BLaER1 treated with 17β-estradiol and CSF1 and Interleukin-3, amounts not matched to agents 10 nM and 100 nM (cell line): ENCODE measurements at regions not wholly inside any gene's neighbourhood (a gene's known extent, or its start where the extent isn't known, plus 50 kb on each side); places are given as distances from the start of the nearest gene placed in this dataset.

Source experiments
- H3K27ac ChIP-seq, 11 experiments: shearing (Covaris generic); formaldehyde crosslinking; 2 replicates each; pipeline ENCODE4 v1.8.1; 2022
- H3K27me3 ChIP-seq, 11 experiments: shearing (Covaris generic); formaldehyde crosslinking; 2 replicates each; pipeline ENCODE4 v1.8.1; 2022
- H3K36me3 ChIP-seq, 11 experiments: shearing (Covaris generic); formaldehyde crosslinking; 2 replicates each; pipeline ENCODE4 v1.8.1; 2022
- H3K4me1 ChIP-seq, 10 experiments: shearing (Covaris generic); formaldehyde crosslinking; 2 replicates each; pipeline ENCODE4 v1.8.1; 2022
- H3K4me2 ChIP-seq, 11 experiments: shearing (Covaris generic); formaldehyde crosslinking; 2 replicates each; pipeline ENCODE4 v1.8.1; 2022
- H3K4me3 ChIP-seq, 10 experiments: shearing (Covaris generic); formaldehyde crosslinking; 2 replicates each; pipeline ENCODE4 v1.8.1; 2022
- H3K9ac ChIP-seq, 11 experiments: shearing (Covaris generic); formaldehyde crosslinking; 2 replicates each; pipeline ENCODE4 v1.8.1; 2022
- H3K9me3 ChIP-seq, 11 experiments: shearing (Covaris generic); formaldehyde crosslinking; replicated peaks in 1 of 11; 2 replicates each; pipeline ENCODE4 v1.8.1; 2022
- H4K20me1 ChIP-seq, 11 experiments: shearing (Covaris generic); formaldehyde crosslinking; 2 replicates each; pipeline ENCODE4 v1.8.1; 2022
- Cebpa-rat ChIP-seq, 11 experiments: shearing (Covaris generic); IDR thresholded peaks; 2 replicates each; pipeline ENCODE4 v1.8.1; 2022

- Histone ChIP-seq H3K4me3 (no peak overlapping the region), H3K9ac (no peak overlapping the region), H3K9me3 (no peaks in the 10 kb centered on the region), H3K36me3 (no peaks in the 10 kb centered on the region), H3K4me1 (peaks cover 0 to 20% (median 2%) of the 10 kb centered on the region in 10 experiments; a peak in 9 of 20 replicates), H3K27ac (no peak overlapping the region), H4K20me1 (no peaks in the 10 kb centered on the region), H3K4me2 (peak overlapping the region in 6 of 11 experiments; percentile 5 to 48 (median 18); a peak in 7 of 22 replicates), H3K27me3 (no peaks in the 10 kb centered on the region)
- TF ChIP-seq Cebpa-rat (IDR thresholded peaks at IDR 0.05), result no peak
Measured at GRCh38 chr13:111401151-111401550, 80.7 kb downstream of the TEX29 start.

DNA sequence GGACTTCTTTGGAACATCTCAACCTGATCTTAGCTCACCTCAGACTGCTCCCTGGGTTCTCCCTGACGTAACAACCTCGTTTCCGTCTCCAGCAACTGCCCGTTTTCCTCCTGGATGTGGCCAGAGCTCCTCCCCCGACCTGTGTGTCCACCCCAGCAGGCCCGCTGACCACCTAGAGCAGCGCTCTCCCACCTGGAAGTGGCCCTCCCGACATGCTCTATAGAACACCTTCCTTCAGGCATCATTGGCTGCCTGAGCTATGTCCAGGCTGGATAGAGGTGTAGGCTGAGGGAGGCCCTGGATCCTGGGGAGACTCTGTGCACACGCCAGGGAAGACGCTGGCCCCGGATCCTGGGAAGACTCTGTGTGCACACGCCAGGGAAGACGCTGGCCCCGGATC, 81.3 kb downstream of the TEX29 start:
- TF ChIP-seq Cebpa-rat (IDR thresholded peaks at IDR 0.05), result no peak
- Histone ChIP-seq H3K4me2 (peak overlapping the region in 3 of 11 experiments; percentile 20 to 48 (median 41); a peak in 4 of 22 replicates), H3K4me1 (peaks cover 0 to 20% (median 2%) of the 10 kb centered on the region in 10 experiments; a peak in 9 of 20 replicates), H3K4me3 (no peak overlapping the region), H3K27me3 (no peaks in the 10 kb centered on the region), H3K9me3 (no peaks in the 10 kb centered on the region), H4K20me1 (no peaks in the 10 kb centered on the region), H3K9ac (no peak overlapping the region), H3K36me3 (no peaks in the 10 kb centered on the region), H3K27ac (no peak overlapping the region)

DNA sequence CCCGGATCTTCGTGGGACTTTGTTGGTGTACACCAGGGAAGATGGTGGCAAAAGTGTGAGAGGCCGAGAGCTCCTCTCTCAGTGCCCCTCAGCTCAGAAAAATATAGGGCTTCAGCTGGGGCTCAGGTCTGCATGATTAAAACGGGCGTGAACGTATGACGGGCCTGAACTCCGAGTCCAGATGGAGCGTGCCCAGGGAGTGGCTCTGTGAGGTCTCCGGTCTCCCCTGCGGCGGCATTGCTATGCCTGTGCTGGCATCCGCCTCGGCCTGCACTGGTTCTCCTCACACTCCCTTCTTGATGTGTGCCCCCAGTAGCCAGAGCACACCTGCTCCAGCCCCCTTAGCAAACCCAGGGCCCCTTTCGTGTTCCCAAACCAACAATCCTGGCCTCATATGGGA, 82.0 kb downstream of the TEX29 start:
- Histone ChIP-seq H3K4me2 (no peak overlapping the region), H3K9ac (no peak overlapping the region), H3K4me1 (peaks cover 0 to 20% (median 2%) of the 10 kb centered on the region in 10 experiments; a peak in 9 of 20 replicates), H3K27me3 (no peaks in the 10 kb centered on the region), H3K4me3 (no peak overlapping the region), H3K27ac (no peak overlapping the region), H4K20me1 (no peaks in the 10 kb centered on the region), H3K36me3 (no peaks in the 10 kb centered on the region), H3K9me3 (no peaks in the 10 kb centered on the region)
- TF ChIP-seq Cebpa-rat (IDR thresholded peaks at IDR 0.05), result no peak

GRCh38 chr13:111403266-111403665, 82.8 kb downstream of the TEX29 start:
- no peak for TF ChIP-seq Cebpa-rat (IDR thresholded peaks at IDR 0.05)
- H3K27ac ChIP-seq, result no peak overlapping the region
- no peak overlapping the region for H3K9ac ChIP-seq
- H3K27me3 ChIP-seq, result no peaks in the 10 kb centered on the region
- H3K4me3 ChIP-seq, result no peak overlapping the region
- H3K36me3 ChIP-seq, result no peaks in the 10 kb centered on the region
- H3K4me2 ChIP-seq, result no peak overlapping the region
- H3K4me1 ChIP-seq, result peaks cover 0 to 20% (median 2%) of the 10 kb centered on the region in 10 experiments; a peak in 9 of 20 replicates
- H3K9me3 ChIP-seq, result no peaks in the 10 kb centered on the region
- H4K20me1 ChIP-seq, result no peaks in the 10 kb centered on the region

GRCh38 chr13:111404746-111405145, 84.3 kb downstream of the TEX29 start:
- TF ChIP-seq Cebpa-rat (IDR thresholded peaks at IDR 0.05), result no peak
- H3K4me2 ChIP-seq, result no peak overlapping the region
- H3K36me3 ChIP-seq, result no peaks in the 10 kb centered on the region
- no peak overlapping the region for H3K9ac ChIP-seq
- H4K20me1 ChIP-seq, result no peaks in the 10 kb centered on the region
- H3K4me3 ChIP-seq, result no peak overlapping the region
- no peak overlapping the region for H3K27ac ChIP-seq
- H3K4me1 ChIP-seq, result peaks cover 0 to 22% (median 2%) of the 10 kb centered on the region in 10 experiments; a peak in 9 of 20 replicates
- no peaks in the 10 kb centered on the region for H3K9me3 ChIP-seq
- no peaks in the 10 kb centered on the region for H3K27me3 ChIP-seq

DNA sequence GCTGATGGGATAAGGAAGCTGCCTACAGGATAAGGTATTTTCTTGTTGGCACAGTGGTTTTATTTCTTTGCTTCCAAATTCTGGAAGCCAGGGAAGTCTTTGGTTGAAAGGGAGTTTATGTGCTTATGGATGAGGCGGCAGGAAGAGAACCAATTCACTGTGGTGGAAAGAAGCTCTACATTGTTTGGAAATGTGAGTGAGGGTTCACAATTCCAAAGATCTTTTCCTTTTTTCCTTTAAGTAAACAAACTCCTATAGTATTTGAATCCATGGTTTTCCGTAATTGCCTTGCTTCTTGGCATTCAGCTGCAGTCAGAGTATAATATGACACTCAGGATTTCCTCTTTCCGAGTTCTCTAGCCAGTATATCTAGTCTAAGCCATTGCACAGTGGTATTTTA, 86.2 kb downstream of the TEX29 start:
- Histone ChIP-seq H4K20me1 (no peaks in the 10 kb centered on the region; a peak in 1 of 22 replicates), H3K9ac (no peak overlapping the region), H3K27ac (no peak overlapping the region), H3K27me3 (no peaks in the 10 kb centered on the region), H3K4me2 (no peak overlapping the region), H3K4me3 (no peak overlapping the region), H3K4me1 (peaks cover 0 to 11% (median 0%) of the 10 kb centered on the region in 10 experiments; a peak in 5 of 20 replicates), H3K9me3 (no peaks in the 10 kb centered on the region), H3K36me3 (no peaks in the 10 kb centered on the region)
- no peak for TF ChIP-seq Cebpa-rat (IDR thresholded peaks at IDR 0.05)

DNA sequence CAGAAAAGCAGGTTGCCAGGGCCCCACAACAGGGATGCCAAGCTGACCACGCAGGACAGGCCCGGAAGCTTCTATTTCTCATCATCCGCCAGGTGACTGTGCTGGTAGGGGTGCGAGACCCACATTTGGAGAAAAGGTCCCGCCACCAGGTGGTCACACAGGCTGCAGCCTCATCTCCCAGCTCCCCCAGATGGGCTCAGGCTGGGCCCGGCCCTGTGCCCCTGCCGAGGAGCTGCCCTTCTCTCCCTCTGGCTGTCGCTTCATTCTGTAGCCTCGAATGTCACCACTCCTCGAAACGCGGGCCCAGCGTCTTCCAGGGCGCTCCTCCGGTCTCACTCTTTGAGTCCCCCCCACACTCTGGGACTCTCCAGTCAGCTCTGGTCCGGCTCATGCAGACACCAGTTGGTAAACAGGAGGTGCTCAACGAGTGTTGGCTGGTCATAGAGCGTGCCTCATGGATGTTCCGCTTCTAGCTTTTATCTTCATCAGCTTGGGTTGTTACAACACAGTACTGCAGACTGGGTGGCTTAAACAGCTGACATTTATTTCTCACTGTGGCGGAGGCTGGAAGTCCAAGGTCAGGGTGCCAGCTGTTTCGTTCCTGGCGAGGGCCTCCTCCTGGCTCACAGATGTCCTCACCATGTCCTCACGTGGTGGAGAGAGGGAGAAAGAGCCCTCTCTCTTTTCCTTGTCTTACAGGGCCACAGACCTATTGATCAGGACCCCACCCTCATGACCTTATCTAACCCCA, 87.1 kb downstream of the TEX29 start:
- H3K4me3 ChIP-seq, result no peak overlapping the region
- H3K36me3 ChIP-seq, result no peaks in the 10 kb centered on the region
- TF ChIP-seq Cebpa-rat (IDR thresholded peaks at IDR 0.05), result no peak

DNA sequence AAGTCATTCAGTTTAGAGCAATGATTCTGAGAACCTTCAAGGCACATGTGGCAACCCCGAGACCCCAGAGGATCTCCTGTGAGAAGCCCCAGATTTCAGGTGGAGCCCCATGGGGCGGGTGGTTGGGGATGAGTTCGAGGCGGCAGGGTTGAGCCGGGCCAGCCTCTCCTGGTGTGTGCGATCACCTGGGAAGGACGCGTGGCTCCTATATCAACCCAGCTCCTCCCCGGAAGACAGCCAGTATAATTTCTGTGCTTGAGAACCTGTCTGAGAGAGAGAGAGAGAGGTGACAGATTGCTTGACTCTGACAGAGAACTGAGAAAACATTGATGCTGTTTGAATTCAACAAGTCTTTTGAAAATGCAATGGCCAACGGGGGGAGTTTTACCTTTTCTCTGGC, 89.0 kb downstream of the TEX29 start:
- H3K27ac ChIP-seq, result no peak overlapping the region
- H3K4me1 ChIP-seq, result 0 out of 20 replicates have a peak, but pooled peaks cover 0 to 7% (median 0%) of the 10 kb centered on the region in 10 experiments
- no peak overlapping the region for H3K9ac ChIP-seq
- TF ChIP-seq Cebpa-rat (IDR thresholded peaks at IDR 0.05), result no peak
- H4K20me1 ChIP-seq, result no peaks in the 10 kb centered on the region; a peak in 1 of 22 replicates
- H3K36me3 ChIP-seq, result no peaks in the 10 kb centered on the region
- peak overlapping the region in 1 of 11 experiments; percentile 5; a peak in 1 of 22 replicates for H3K4me2 ChIP-seq
- H3K27me3 ChIP-seq, result no peaks in the 10 kb centered on the region
- no peaks in the 10 kb centered on the region for H3K9me3 ChIP-seq
- H3K4me3 ChIP-seq, result no peak overlapping the region

More for the DNA sequence above, 87.1 kb downstream of the TEX29 start:
- H3K27me3 ChIP-seq, result no peaks in the 10 kb centered on the region
- no peak overlapping the region for H3K4me2 ChIP-seq
- H3K27ac ChIP-seq, result no peak overlapping the region
- peaks cover 0 to 10% (median 0%) of the 10 kb centered on the region in 10 experiments; a peak in 3 of 20 replicates for H3K4me1 ChIP-seq
- H3K9me3 ChIP-seq, result no peaks in the 10 kb centered on the region
- H4K20me1 ChIP-seq, result no peaks in the 10 kb centered on the region; a peak in 1 of 22 replicates
- H3K9ac ChIP-seq, result no peak overlapping the region

DNA sequence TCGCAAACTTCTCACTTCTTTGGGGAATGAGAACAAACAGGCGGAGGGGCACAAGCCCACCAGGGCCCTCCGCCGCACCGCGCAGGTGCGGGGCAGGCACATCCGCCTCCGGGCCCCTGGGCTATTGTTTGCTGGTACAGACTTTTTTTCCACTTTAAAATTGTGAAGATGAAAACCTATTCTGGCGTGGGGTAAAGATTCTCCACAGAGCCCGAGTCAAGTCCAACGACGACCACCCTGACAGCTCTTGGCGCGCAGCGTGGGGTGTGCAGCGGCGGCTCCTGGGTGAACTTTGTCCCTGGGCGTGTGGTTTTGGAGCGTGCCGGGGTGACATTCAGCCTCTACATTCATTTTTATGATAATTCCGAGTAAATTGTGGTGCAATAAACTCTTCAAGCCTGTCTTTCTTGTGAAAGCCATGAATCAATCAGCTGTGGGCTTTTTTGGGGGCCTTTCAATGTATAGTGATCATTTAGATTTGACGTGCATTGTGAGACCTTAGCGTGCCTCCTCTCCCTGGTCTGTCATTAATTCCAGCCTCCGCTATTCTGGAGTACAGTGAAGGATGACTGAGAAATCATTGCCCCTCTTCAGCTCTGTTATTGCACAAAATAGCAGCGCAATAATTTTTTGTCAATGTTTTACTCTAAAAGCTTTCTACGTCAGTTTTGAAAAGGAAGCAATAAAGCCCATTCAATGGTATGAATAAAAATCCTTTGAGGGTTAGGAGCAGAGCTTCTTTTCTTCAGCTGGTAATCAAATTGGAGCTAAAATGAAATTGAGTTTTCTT, 90.0 kb downstream of the TEX29 start:
- Histone ChIP-seq H3K27me3 (no peaks in the 10 kb centered on the region), H3K4me3 (no peak overlapping the region)

More for the DNA sequence above, 90.0 kb downstream of the TEX29 start:
- H4K20me1 ChIP-seq, result no peaks in the 10 kb centered on the region; a peak in 1 of 22 replicates
- no peak overlapping the region for H3K9ac ChIP-seq
- no peak for TF ChIP-seq Cebpa-rat (IDR thresholded peaks at IDR 0.05)
- no peaks in the 10 kb centered on the region for H3K36me3 ChIP-seq
- H3K4me1 ChIP-seq, result 0 out of 20 replicates have a peak, but pooled peaks cover 0 to 7% (median 0%) of the 10 kb centered on the region in 10 experiments
- no peak overlapping the region for H3K27ac ChIP-seq
- no peak overlapping the region for H3K4me2 ChIP-seq
- H3K9me3 ChIP-seq, result no peaks in the 10 kb centered on the region
